HCT116 (cell line): ENCODE measurements at regions not wholly inside any gene's neighbourhood (a gene's known extent, or its start where the extent isn't known, plus 50 kb on each side); places are given as distances from the start of the nearest gene placed in this dataset.

Source experiments
- ATAC-seq: fragments of 200-7000 bp; cut with Tn5 transposase; 2 replicates; pipeline ENCODE4 v1.9.1; 2020; ENCODE audit warnings: mild to moderate bottlenecking, moderate library complexity
- BruUV-seq: library from RNA; stranded (reverse); fragments of 400-500 nt; replicated peaks from 2 replicates; lab custom pipeline; 2021; lab: Mats Ljungman, UMichigan
- CTCF ChIA-PET: fragments of 300-600 bp; sonication (Branson Sonifier 250); formaldehyde crosslinking; loops from one replicate; lab custom pipeline; 2021; ENCODE audit warnings: antibody characterized with exemption; lab: Charles Lee
- POLR2A ChIA-PET: fragments of 300-600, 350-600 bp; sonication (Branson Sonifier 250); formaldehyde crosslinking; loops from one replicate; lab custom pipeline; 2021; ENCODE audit warnings: antibody characterized with exemption; lab: Charles Lee
- RAD21 ChIA-PET, 2 experiments: fragments of 300-600 bp; sonication (Branson Sonifier 250); formaldehyde crosslinking; loops; one replicate each; lab custom pipeline; 2023; ENCODE audit warnings: low total read pairs in 2 of 2; ENCODE audit not compliant: uncharacterized antibody in 2 of 2, unreplicated experiment in 2 of 2, low non-redundant PET in 1 of 2; lab: Charles Lee
- DNase-seq: peaks from one replicate; pipeline ENCODE4 v3.0.0-alpha.2; 2010; ENCODE audit warnings: low read depth, low spot score
- H2AFZ ChIP-seq: fragments of 200-600 bp; shearing (Covaris generic), sonication (generic); 2 replicates; pipeline ENCODE4 v1.6.1; 2017; ENCODE audit warnings: low read depth, mixed run types, mixed read lengths, antibody characterized with exemption, low read length; ENCODE audit not compliant: poor library complexity, severe bottlenecking
- H3K27ac ChIP-seq: 2 replicates; pipeline ENCODE4 v1.5.1; 2012; ENCODE audit warnings: low read depth, low read length
- H3K27me3 ChIP-seq: fragments of 200-600 bp; sonication (generic); 2 replicates; pipeline ENCODE4 v1.6.1; 2016; ENCODE audit warnings: mixed run types, low read length, mixed read lengths; ENCODE audit not compliant: insufficient read depth
- H3K36me3 ChIP-seq, 2 experiments: fragments of 200-500 bp in 1 of 2; fragments of 200-600 bp in 1 of 2; sonication (Bioruptor generic) in 1 of 2; sonication (generic) in 1 of 2; 2 replicates each; pipeline versions ENCODE4 v1.5.1 to v1.6.1; 2014 to 2016; ENCODE audit warnings: low read length in 2 of 2, inconsistent platforms in 1 of 2, mixed read lengths in 1 of 2, mixed run types in 1 of 2; ENCODE audit not compliant: insufficient read depth in 2 of 2, control insufficient read depth in 1 of 2
- H3K4me1 ChIP-seq, 2 experiments: fragments of 200-600 bp in 1 of 2; sonication (generic) in 1 of 2; 2 replicates each; pipeline versions ENCODE4 v1.5.1 to v1.6.1; 2012 to 2017; ENCODE audit warnings: low read length in 2 of 2, inconsistent platforms in 1 of 2, mild to moderate bottlenecking in 1 of 2, mixed read lengths in 1 of 2, mixed run types in 1 of 2, moderate library complexity in 1 of 2; ENCODE audit not compliant: insufficient read depth in 2 of 2, control insufficient read depth in 1 of 2
- H3K4me2 ChIP-seq: fragments of 200-600 bp; sonication (generic); 2 replicates; pipeline ENCODE4 v1.6.1; 2017; ENCODE audit warnings: mixed run types, low read length, mixed read lengths
- H3K4me3 ChIP-seq, 2 experiments: fragments of 200-600 bp in 1 of 2; sonication (generic) in 1 of 2; replicated peaks in 1 of 2; 2 replicates each; pipeline ENCODE4 v1.5.1; 2011 to 2016; ENCODE audit warnings: low read length in 2 of 2, control low read depth in 1 of 2, low read depth in 1 of 2, mild to moderate bottlenecking in 1 of 2, mixed read lengths in 1 of 2, mixed run types in 1 of 2
- H3K79me2 ChIP-seq: fragments of 200-600 bp; sonication (generic); 2 replicates; pipeline ENCODE4 v1.6.1; 2017; ENCODE audit warnings: mild to moderate bottlenecking, mixed run types, low read length, moderate library complexity, mixed read lengths; ENCODE audit not compliant: insufficient read depth
- H3K9ac ChIP-seq: fragments of 200-600 bp; sonication (generic); 2 replicates; pipeline ENCODE4 v1.6.1; 2016; ENCODE audit warnings: low read length, mixed read lengths
- H3K9me2 ChIP-seq: fragments of 200-600 bp; sonication (generic), shearing (Covaris generic); 2 replicates; pipeline ENCODE4 v1.6.1; 2017; ENCODE audit warnings: mixed run types, mild to moderate bottlenecking, moderate library complexity; ENCODE audit not compliant: insufficient read depth
- H3K9me3 ChIP-seq, 2 experiments: fragments of 200-500 bp in 1 of 2; fragments of 200-600 bp in 1 of 2; sonication (Bioruptor generic) in 1 of 2; sonication (generic) in 1 of 2; 2 replicates each; pipeline ENCODE4 v1.6.1; 2014 to 2017; ENCODE audit warnings: low read length in 2 of 2, mixed read lengths in 2 of 2, inconsistent platforms in 1 of 2, low read depth in 1 of 2, mild to moderate bottlenecking in 1 of 2, mixed run types in 1 of 2, moderate library complexity in 1 of 2; ENCODE audit not compliant: control insufficient read depth in 1 of 2, insufficient read depth in 1 of 2
- H4K20me1 ChIP-seq: fragments of 200-600 bp; sonication (generic), shearing (Covaris generic); 2 replicates; pipeline ENCODE4 v1.6.1; 2017; ENCODE audit warnings: mixed run types, mild to moderate bottlenecking, moderate library complexity; ENCODE audit not compliant: insufficient read depth
- CEBPB ChIP-seq: IDR thresholded peaks from 2 replicates; pipeline ENCODE4 v1.6.1; 2012; ENCODE audit warnings: low read depth
- CTCF ChIP-seq, 3 experiments: fragments of 200-600 bp in 1 of 3; sonication (generic) in 1 of 3; IDR thresholded peaks in 2 of 3; conservative IDR thresholded peaks in 1 of 3; 2 replicates each; pipeline ENCODE4 v1.5.1; 2012 to 2017; ENCODE audit warnings: low read depth in 2 of 3, low read length in 2 of 3, antibody characterized with exemption in 1 of 3, borderline replicate concordance in 1 of 3, control low read depth in 1 of 3, mild to moderate bottlenecking in 1 of 3, mixed read lengths in 1 of 3, mixed run types in 1 of 3, moderate library complexity in 1 of 3; ENCODE audit not compliant: insufficient read depth in 1 of 3
- EGR1 ChIP-seq: IDR thresholded peaks from 2 replicates; pipeline ENCODE4 v1.6.1; 2012; ENCODE audit warnings: low read depth
- ELF1 ChIP-seq: IDR thresholded peaks from 2 replicates; pipeline ENCODE4 v1.6.1; 2012; ENCODE audit warnings: low read depth, borderline replicate concordance
- EZH2phosphoT487 ChIP-seq: fragments of 200-600 bp; IDR thresholded peaks from 2 replicates; pipeline ENCODE4 v1.6.1; 2018; ENCODE audit warnings: antibody characterized with exemption, borderline replicate concordance
- FOSL1 ChIP-seq: IDR thresholded peaks from 2 replicates; pipeline ENCODE4 v1.6.1; 2012; ENCODE audit warnings: low read depth
- POLR2AphosphoS5 ChIP-seq: IDR thresholded peaks from 2 replicates; pipeline ENCODE4 v1.6.1; 2011; ENCODE audit warnings: mild to moderate bottlenecking, low read depth, low read length, moderate library complexity
- SIN3A ChIP-seq: IDR thresholded peaks from 2 replicates; pipeline ENCODE4 v1.6.1; 2012; ENCODE audit warnings: low read depth
- TCF7L2 ChIP-seq: IDR thresholded peaks from 2 replicates; pipeline ENCODE4 v1.7.0; 2011; ENCODE audit warnings: borderline replicate concordance, inconsistent platforms; ENCODE audit not compliant: insufficient read depth, insufficient read length; ENCODE audit errors: extremely low read depth
- ZFX ChIP-seq: fragments of 450-650 bp; IDR thresholded peaks from 2 replicates; pipeline ENCODE4 v1.6.1; 2017
- ZNF274 ChIP-seq: fragments of 200-500 bp; sonication (Bioruptor generic); IDR thresholded peaks from 2 replicates; pipeline ENCODE4 v1.6.1; 2014; ENCODE audit warnings: mild to moderate bottlenecking, low read depth, low read length, inconsistent platforms
- intact Hi-C: fragments of 100-400 bp; cut with micrococcal nuclease; formaldehyde crosslinking; loops from 2 replicates; pipeline ENCODE4 v1.10.0; 2022

GRCh38 chr20:12287575-12287974 lies 369.9 kb downstream of the BTBD3 start:
- intact Hi-C loops, result no loop called here
- H3K79me2 ChIP-seq, result no peaks in the 10 kb centered on the region
- no peak overlapping the region for H3K4me3 ChIP-seq
- H3K9ac ChIP-seq, result no peak overlapping the region
- no peak for DNase-seq
- H4K20me1 ChIP-seq, result no peaks in the 10 kb centered on the region
- ATAC-seq, result no peak
- no peaks in the 10 kb centered on the region for H3K27me3 ChIP-seq
- no peaks in the 10 kb centered on the region for H3K36me3 ChIP-seq
- POLR2A ChIA-PET, result no interaction called here
- TF ChIP-seq ZNF274, result no peak
- no peak for TF ChIP-seq POLR2AphosphoS5
- no peak for TF ChIP-seq FOSL1
- TF ChIP-seq TCF7L2, result no peak
- no peak for TF ChIP-seq SIN3A
- TF ChIP-seq EZH2phosphoT487, result no peak
- no peak for TF ChIP-seq ELF1
- no peak for TF ChIP-seq CTCF (IDR thresholded peaks at IDR 0.05 in 2 of 3, conservative IDR thresholded peaks at IDR 0.05 in 1 of 3; ENCODE audit: borderline replicate concordance in 1 of 3, insufficient read depth in 1 of 3, low read depth in 2 of 3, low read length in 2 of 3)
- no peak for TF ChIP-seq ZFX
- no peak for TF ChIP-seq CEBPB
- TF ChIP-seq EGR1, result no peak
- TF ChIP-seq, all 23 proteins: peak for 0
- H3K4me2 ChIP-seq, result no peak overlapping the region
- RAD21 ChIA-PET, result no interaction called here
- no TSS peak for BruUV-seq
- no peaks in the 10 kb centered on the region for H3K9me2 ChIP-seq
- H3K4me1 ChIP-seq, result no peaks in the 10 kb centered on the region
- peaks cover 0 to 39% of the 10 kb centered on the region in 2 experiments; a peak in 2 of 4 replicates for H3K9me3 ChIP-seq
- H3K27ac ChIP-seq, result no peak overlapping the region
- H2AFZ ChIP-seq, result no peak overlapping the region
- CTCF ChIA-PET, result no interaction called here
